ENCODE measurements at regions not wholly inside any gene's neighbourhood (a gene's known extent, or its start where the extent isn't known, plus 50 kb on each side); places are given as distances from the start of the nearest gene placed in this dataset.
"Not testable (repeated sequence)": the region's sequence is repeated elsewhere in the genome, so short reads cannot be mapped to it uniquely, and the experiment has no call there.

DNA sequence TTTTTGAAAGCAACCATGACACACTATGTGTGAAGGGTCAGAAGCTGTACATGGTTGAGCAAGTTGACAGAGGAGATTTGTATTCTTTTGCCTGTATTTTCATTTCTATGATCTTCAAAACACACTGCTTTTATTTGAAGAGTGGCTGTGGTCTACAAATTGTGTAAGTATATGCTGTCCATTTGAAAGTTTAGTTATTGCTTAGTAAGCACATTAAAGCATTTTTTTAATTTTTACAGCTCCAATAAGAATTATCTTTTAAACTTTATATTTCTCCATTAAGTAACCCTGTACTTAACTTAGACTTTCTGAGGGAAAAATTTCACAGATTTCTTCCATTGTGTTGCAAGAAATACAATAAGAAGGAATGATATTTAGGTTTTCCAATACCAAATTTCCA is 915.2 kb downstream of the SLC6A15 start:
- no peak for DNase-seq (ENCODE audit: low spot score in 2 of 2)
- H3K4me3 Mint-ChIP-seq, result no peak overlapping the region

GRCh38 chr12:83996671-83997070 is 915.9 kb downstream of the SLC6A15 start:
- DNase-seq (ENCODE audit: low spot score in 2 of 2) (no peak), ATAC-seq (no peak)
- Mint-ChIP-seq H3K9me3 (peaks cover 9% of the 10 kb centered on the region), H3K27ac (no peak overlapping the region), H3K4me1 (no peaks in the 10 kb centered on the region), H3K4me3 (no peak overlapping the region), H3K36me3 (no peaks in the 10 kb centered on the region)

More for the DNA sequence above, 915.2 kb downstream of the SLC6A15 start:
- Mint-ChIP-seq H3K27ac (no peak overlapping the region), H3K9me3 (peaks cover 9% of the 10 kb centered on the region), H3K4me1 (no peaks in the 10 kb centered on the region), H3K36me3 (no peaks in the 10 kb centered on the region)
- ATAC-seq, result no peak

GRCh38 chr12:83985084-83985483 is 927.5 kb downstream of the SLC6A15 start:
- no peak for ATAC-seq
- no peaks in the 10 kb centered on the region for H3K4me1 Mint-ChIP-seq

GRCh38 chr12:83980398-83980797 is 932.2 kb downstream of the SLC6A15 start:
- Mint-ChIP-seq H3K9me3 (peaks cover 2% of the 10 kb centered on the region), H3K27ac (no peak overlapping the region), H3K4me3 (no peak overlapping the region), H3K4me1 (no peaks in the 10 kb centered on the region), H3K36me3 (no peaks in the 10 kb centered on the region)
- DNase-seq (ENCODE audit: low spot score in 2 of 2), result no peak
- ATAC-seq, result no peak

More at GRCh38 chr12:83985084-83985483, 927.5 kb downstream of the SLC6A15 start:
- Mint-ChIP-seq H3K4me3 (no peak overlapping the region), H3K36me3 (no peaks in the 10 kb centered on the region), H3K9me3 (peaks cover 2% of the 10 kb centered on the region), H3K27ac (no peak overlapping the region)
- no peak for DNase-seq (ENCODE audit: low spot score in 2 of 2)

GRCh38 chr12:83979785-83980184 is 932.8 kb downstream of the SLC6A15 start:
- Mint-ChIP-seq H3K27ac (no peak overlapping the region), H3K9me3 (peaks cover 2% of the 10 kb centered on the region), H3K4me1 (no peaks in the 10 kb centered on the region), H3K4me3 (no peak overlapping the region), H3K36me3 (no peaks in the 10 kb centered on the region)
- DNase-seq (ENCODE audit: low spot score in 2 of 2) (no peak), ATAC-seq (no peak)

DNA sequence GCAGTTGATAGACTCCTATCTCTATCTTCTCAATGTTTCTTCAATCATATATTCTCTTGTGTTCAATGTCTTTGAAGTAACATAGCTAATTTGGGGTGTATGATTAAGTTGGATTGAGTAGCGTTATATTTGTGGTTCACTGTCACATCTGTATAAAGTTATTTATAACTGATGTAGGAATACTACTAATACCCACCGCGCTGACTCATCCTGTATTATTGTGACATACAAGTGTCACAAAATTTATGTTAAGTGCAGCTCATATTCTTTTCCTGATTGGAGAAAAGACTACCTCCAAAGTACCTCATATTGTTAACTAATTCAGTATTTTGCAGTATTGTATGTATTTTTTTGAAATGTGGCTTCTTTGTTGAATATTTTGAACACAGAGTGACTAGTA is 940.8 kb downstream of the SLC6A15 start:
- Mint-ChIP-seq H3K9me3 (peaks cover 5% of the 10 kb centered on the region), H3K4me1 (no peaks in the 10 kb centered on the region), H3K4me3 (no peak overlapping the region), H3K27ac (no peak overlapping the region), H3K36me3 (no peaks in the 10 kb centered on the region)
- ATAC-seq, result no peak
- no peak for DNase-seq (ENCODE audit: low spot score in 2 of 2)

GRCh38 chr12:83960767-83961166 is 951.8 kb downstream of the SLC6A15 start:
- Mint-ChIP-seq H3K27ac (no peak overlapping the region), H3K4me1 (no peaks in the 10 kb centered on the region), H3K9me3 (peaks cover 5% of the 10 kb centered on the region), H3K4me3 (no peak overlapping the region), H3K36me3 (no peaks in the 10 kb centered on the region)
- DNase-seq (ENCODE audit: low spot score in 2 of 2) (no peak), ATAC-seq (no peak)

GRCh38 chr12:83958997-83959396 is 953.6 kb downstream of the SLC6A15 start:
- DNase-seq (ENCODE audit: low spot score in 2 of 2), result no peak
- Mint-ChIP-seq H3K4me3 (no peak overlapping the region), H3K36me3 (no peaks in the 10 kb centered on the region), H3K9me3 (peaks cover 10% of the 10 kb centered on the region), H3K27ac (no peak overlapping the region), H3K4me1 (no peaks in the 10 kb centered on the region)
- ATAC-seq, result no peak

GRCh38 chr12:83954956-83955601 is 957.5 kb downstream of the SLC6A15 start:
- no peak for DNase-seq (ENCODE audit: low spot score in 2 of 2)
- H3K4me3 Mint-ChIP-seq, result no peak overlapping the region
- peaks cover 9% of the 10 kb centered on the region for H3K9me3 Mint-ChIP-seq
- no peaks in the 10 kb centered on the region for H3K4me1 Mint-ChIP-seq
- no peak overlapping the region for H3K27ac Mint-ChIP-seq
- no peak for ATAC-seq
- H3K36me3 Mint-ChIP-seq, result no peaks in the 10 kb centered on the region

GRCh38 chr12:83954071-83954789 is 958.4 kb downstream of the SLC6A15 start:
- Mint-ChIP-seq H3K27ac (no peak overlapping the region), H3K9me3 (peaks cover 10% of the 10 kb centered on the region), H3K36me3 (no peaks in the 10 kb centered on the region), H3K4me3 (no peak overlapping the region), H3K4me1 (no peaks in the 10 kb centered on the region)
- no peak for ATAC-seq
- no peak for DNase-seq (ENCODE audit: low spot score in 2 of 2)

GRCh38 chr12:83945871-83946270 is 966.7 kb downstream of the SLC6A15 start:
- ATAC-seq, result no peak
- DNase-seq (ENCODE audit: low spot score in 2 of 2), result no peak
- H3K4me1 Mint-ChIP-seq, result no peaks in the 10 kb centered on the region
- H3K27ac Mint-ChIP-seq, result no peak overlapping the region
- H3K36me3 Mint-ChIP-seq, result no peaks in the 10 kb centered on the region
- H3K4me3 Mint-ChIP-seq, result no peak overlapping the region
- H3K9me3 Mint-ChIP-seq, result peaks cover 15% of the 10 kb centered on the region

DNA sequence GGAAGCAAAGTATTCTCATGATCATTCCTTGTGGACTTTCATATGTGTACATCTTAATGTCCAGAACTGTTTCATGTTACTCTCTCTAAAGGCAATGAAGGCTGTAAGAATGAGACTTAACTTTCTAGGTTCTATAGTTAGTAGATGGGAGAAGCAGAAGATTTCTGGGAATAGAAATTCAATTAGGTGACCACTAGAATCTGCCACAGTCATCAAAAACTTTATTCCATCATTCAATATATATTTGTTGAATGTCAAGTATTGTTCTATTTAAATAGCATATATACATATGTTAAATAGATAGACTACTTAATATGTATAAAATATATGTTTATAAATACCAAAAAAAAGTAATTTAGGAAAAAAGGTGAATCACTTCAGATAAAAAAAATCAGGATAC is 972.9 kb downstream of the SLC6A15 start:
- Mint-ChIP-seq H3K27ac (no peak overlapping the region), H3K36me3 (no peaks in the 10 kb centered on the region), H3K9me3 (peaks cover 7% of the 10 kb centered on the region), H3K4me3 (no peak overlapping the region), H3K4me1 (no peaks in the 10 kb centered on the region)
- ATAC-seq (no peak), DNase-seq (ENCODE audit: low spot score in 2 of 2) (no peak)

- Mint-ChIP-seq H3K4me3 (no peak overlapping the region), H3K36me3 (no peaks in the 10 kb centered on the region), H3K9me3 (peaks cover 3% of the 10 kb centered on the region), H3K27ac (no peak overlapping the region), H3K4me1 (no peaks in the 10 kb centered on the region)
- DNase-seq (ENCODE audit: low spot score in 2 of 2) (no peak), ATAC-seq (no peak)
Measured at GRCh38 chr12:83933615-83934014, 979.0 kb downstream of the SLC6A15 start.

DNA sequence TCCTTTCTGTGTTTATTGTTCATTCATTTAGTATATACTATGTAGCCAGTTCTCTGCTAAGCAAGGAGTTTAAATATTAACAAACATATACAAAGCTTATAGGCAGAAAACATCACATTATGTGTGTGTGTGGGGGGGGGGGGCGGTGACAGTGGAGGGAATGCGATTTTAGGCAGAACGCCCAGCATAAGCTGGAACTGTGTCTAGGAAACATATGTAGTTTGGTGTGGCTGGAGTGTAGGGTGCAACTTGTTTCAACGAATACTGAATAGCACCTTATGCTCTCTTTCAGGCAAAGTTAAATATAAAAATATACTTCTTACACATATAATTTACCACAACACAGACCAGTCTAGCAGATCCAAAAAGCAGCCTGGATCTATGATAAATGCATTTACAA is 980.6 kb downstream of the SLC6A15 start:
- Mint-ChIP-seq H3K9me3 (peaks cover 3% of the 10 kb centered on the region), H3K4me3 (no peak overlapping the region), H3K27ac (no peak overlapping the region), H3K4me1 (no peaks in the 10 kb centered on the region), H3K36me3 (no peaks in the 10 kb centered on the region)
- DNase-seq (ENCODE audit: low spot score in 2 of 2), result no peak
- no peak for ATAC-seq

- no peaks in the 10 kb centered on the region for H3K4me1 Mint-ChIP-seq
- DNase-seq (ENCODE audit: low spot score in 2 of 2) (no peak), ATAC-seq (no peak)
- no peaks in the 10 kb centered on the region for H3K9me3 Mint-ChIP-seq
- no peaks in the 10 kb centered on the region for H3K36me3 Mint-ChIP-seq
- H3K4me3 Mint-ChIP-seq, result no peak overlapping the region
- no peak overlapping the region for H3K27ac Mint-ChIP-seq
Measured at GRCh38 chr12:83931451-83931850, 981.1 kb downstream of the SLC6A15 start.

- not testable (repeated sequence) for DNase-seq (ENCODE audit: low spot score in 2 of 2); H3K4me3 Mint-ChIP-seq; H3K36me3 Mint-ChIP-seq; H3K4me1 Mint-ChIP-seq; H3K27ac Mint-ChIP-seq; H3K9me3 Mint-ChIP-seq; ATAC-seq
Measured at GRCh38 chr12:83929792-83930191, 982.8 kb downstream of the SLC6A15 start.

Measured in stimulated activated effector memory CD8-positive, alpha-beta T cell treated with anti-CD3 and anti-CD28 coated beads, Interleukin-12 subunit alpha, Interleukin-12 subunit beta, amount 100 ng/mL, for 72 hours (primary cell).